ENCODE measurements at regions not wholly inside any gene's neighbourhood (a gene's known extent, or its start where the extent isn't known, plus 50 kb on each side); places are given as distances from the start of the nearest gene placed in this dataset.

GRCh38 chr4:124486423-124486822 lies 226.1 kb downstream of the ANKRD50 start:
- Histone ChIP-seq H3K36me3 (ENCODE audit: control insufficient read depth, insufficient read depth, low read length) (no peaks in the 10 kb centered on the region), H3K4me3 (ENCODE audit: extremely low read depth, insufficient read depth, low read length, poor library complexity, severe bottlenecking) (no peak overlapping the region), H3K27ac (ENCODE audit: low read depth, low read length, severe bottlenecking) (no peak overlapping the region), H3K4me1 (ENCODE audit: control insufficient read depth, insufficient read depth, low read length, poor library complexity, severe bottlenecking) (no peaks in the 10 kb centered on the region), H3K9me3 (ENCODE audit: control insufficient read depth, low read length) (no peaks in the 10 kb centered on the region)
- WGBS, 2 experiments (ENCODE audit: insufficient coverage in 2 of 2), result 93 to 94% methylated on average over 2 of the region's 2 CpGs

GRCh38 chr4:124487651-124488050 lies 224.9 kb downstream of the ANKRD50 start:
- Histone ChIP-seq H3K36me3 (ENCODE audit: control insufficient read depth, insufficient read depth, low read length) (no peaks in the 10 kb centered on the region), H3K4me1 (ENCODE audit: control insufficient read depth, insufficient read depth, low read length, poor library complexity, severe bottlenecking) (no peaks in the 10 kb centered on the region), H3K27ac (ENCODE audit: low read depth, low read length, severe bottlenecking) (no peak overlapping the region), H3K9me3 (ENCODE audit: control insufficient read depth, low read length) (no peaks in the 10 kb centered on the region), H3K4me3 (ENCODE audit: extremely low read depth, insufficient read depth, low read length, poor library complexity, severe bottlenecking) (no peak overlapping the region)
- 88 to 100% methylated on average over 1 of the region's 2 CpGs for whole genome bisulfite sequencing, 2 experiments (ENCODE audit: insufficient coverage in 2 of 2)

- H3K4me1 ChIP-seq (ENCODE audit: control insufficient read depth, insufficient read depth, low read length, poor library complexity, severe bottlenecking), result no peaks in the 10 kb centered on the region
- 71 to 100% methylated on average over 1 of the region's 2 CpGs for WGBS, 2 experiments (ENCODE audit: insufficient coverage in 2 of 2)
- H3K4me3 ChIP-seq (ENCODE audit: extremely low read depth, insufficient read depth, low read length, poor library complexity, severe bottlenecking), result no peak overlapping the region
- no peak overlapping the region for H3K27ac ChIP-seq (ENCODE audit: low read depth, low read length, severe bottlenecking)
- no peaks in the 10 kb centered on the region for H3K36me3 ChIP-seq (ENCODE audit: control insufficient read depth, insufficient read depth, low read length)
- no peaks in the 10 kb centered on the region for H3K9me3 ChIP-seq (ENCODE audit: control insufficient read depth, low read length)
Measured at GRCh38 chr4:124491361-124492145, 221.0 kb downstream of the ANKRD50 start.

DNA sequence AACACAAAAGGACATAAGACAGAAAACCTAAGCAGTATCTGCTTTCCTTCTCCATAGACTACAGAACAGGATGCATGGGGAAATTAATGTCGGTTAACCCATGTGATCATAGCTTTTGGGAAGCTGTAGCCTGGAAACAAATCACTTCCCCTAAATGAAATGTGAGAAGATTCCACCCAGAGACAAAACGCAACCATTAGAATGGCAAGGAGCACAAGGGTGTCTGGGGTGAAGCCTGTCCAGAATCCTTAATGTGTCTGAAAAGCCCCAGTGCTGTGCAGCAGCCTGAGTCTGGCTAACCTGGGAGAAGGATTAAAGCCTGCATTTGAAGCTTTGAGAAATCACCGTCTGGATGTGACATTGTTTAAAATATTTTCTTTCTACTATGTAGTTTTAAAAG lies 213.3 kb downstream of the ANKRD50 start:
- WGBS, 2 experiments (ENCODE audit: insufficient coverage in 2 of 2), result 71 to 87% methylated on average over 1 to 2 of the region's 3 CpGs

GRCh38 chr4:124501576-124501975 lies 211.0 kb downstream of the ANKRD50 start:
- H3K4me1 ChIP-seq (ENCODE audit: control insufficient read depth, insufficient read depth, low read length, poor library complexity, severe bottlenecking), result no peaks in the 10 kb centered on the region
- no peak overlapping the region for H3K4me3 ChIP-seq (ENCODE audit: extremely low read depth, insufficient read depth, low read length, poor library complexity, severe bottlenecking)
- H3K36me3 ChIP-seq (ENCODE audit: control insufficient read depth, insufficient read depth, low read length), result no peaks in the 10 kb centered on the region
- no peaks in the 10 kb centered on the region for H3K9me3 ChIP-seq (ENCODE audit: control insufficient read depth, low read length)
- no peak overlapping the region for H3K27ac ChIP-seq (ENCODE audit: low read depth, low read length, severe bottlenecking)
- WGBS, 2 experiments (ENCODE audit: insufficient coverage in 2 of 2), result 86 to 100% methylated on average over 1 of the region's 1 CpG

More for the DNA sequence above, 213.3 kb downstream of the ANKRD50 start:
- Histone ChIP-seq H3K4me1 (ENCODE audit: control insufficient read depth, insufficient read depth, low read length, poor library complexity, severe bottlenecking) (no peaks in the 10 kb centered on the region), H3K27ac (ENCODE audit: low read depth, low read length, severe bottlenecking) (peak overlapping the region; percentile 55), H3K4me3 (ENCODE audit: extremely low read depth, insufficient read depth, low read length, poor library complexity, severe bottlenecking) (no peak overlapping the region), H3K36me3 (ENCODE audit: control insufficient read depth, insufficient read depth, low read length) (no peaks in the 10 kb centered on the region), H3K9me3 (ENCODE audit: control insufficient read depth, low read length) (no peaks in the 10 kb centered on the region)

DNA sequence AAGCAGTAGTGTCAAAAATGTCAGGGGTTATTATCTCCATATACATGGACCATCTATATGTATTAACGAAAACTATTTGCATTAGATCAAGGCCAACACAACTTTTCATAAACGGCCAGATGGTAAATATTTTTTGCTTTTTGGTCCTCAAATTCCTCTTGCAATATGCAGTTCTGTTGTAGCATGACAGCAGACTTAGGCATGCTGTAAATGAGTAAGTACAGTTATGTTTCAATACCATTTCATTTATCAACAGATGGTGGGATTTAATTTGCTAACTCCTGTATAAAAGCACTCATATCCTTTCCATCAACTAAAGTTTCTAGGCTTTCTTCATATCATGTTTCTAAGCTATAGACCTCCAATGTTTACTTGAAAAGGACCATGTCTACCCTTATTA lies 208.1 kb downstream of the ANKRD50 start:
- Histone ChIP-seq H3K9me3 (ENCODE audit: control insufficient read depth, low read length) (no peaks in the 10 kb centered on the region), H3K27ac (ENCODE audit: low read depth, low read length, severe bottlenecking) (no peak overlapping the region), H3K36me3 (ENCODE audit: control insufficient read depth, insufficient read depth, low read length) (no peaks in the 10 kb centered on the region), H3K4me1 (ENCODE audit: control insufficient read depth, insufficient read depth, low read length, poor library complexity, severe bottlenecking) (no peaks in the 10 kb centered on the region), H3K4me3 (ENCODE audit: extremely low read depth, insufficient read depth, low read length, poor library complexity, severe bottlenecking) (no peak overlapping the region)
- WGBS, 2 experiments (ENCODE audit: insufficient coverage in 2 of 2), result 100% methylated on average over 1 of the region's 2 CpGs; no CpG with 5 or more reads in 1 of the 2 experiments

GRCh38 chr4:124505211-124505610 lies 207.3 kb downstream of the ANKRD50 start:
- no peaks in the 10 kb centered on the region for H3K36me3 ChIP-seq (ENCODE audit: control insufficient read depth, insufficient read depth, low read length)
- no peaks in the 10 kb centered on the region for H3K4me1 ChIP-seq (ENCODE audit: control insufficient read depth, insufficient read depth, low read length, poor library complexity, severe bottlenecking)
- H3K9me3 ChIP-seq (ENCODE audit: control insufficient read depth, low read length), result no peaks in the 10 kb centered on the region
- H3K27ac ChIP-seq (ENCODE audit: low read depth, low read length, severe bottlenecking), result no peak overlapping the region
- no peak overlapping the region for H3K4me3 ChIP-seq (ENCODE audit: extremely low read depth, insufficient read depth, low read length, poor library complexity, severe bottlenecking)
- no CpG with 5 or more reads among the region's 2 CpGs for WGBS, 2 experiments (ENCODE audit: insufficient coverage in 2 of 2)

GRCh38 chr4:124509151-124509550 lies 203.4 kb downstream of the ANKRD50 start:
- 71 to 80% methylated on average over 1 of the region's 2 CpGs for WGBS, 2 experiments (ENCODE audit: insufficient coverage in 2 of 2)
- Histone ChIP-seq H3K4me3 (ENCODE audit: extremely low read depth, insufficient read depth, low read length, poor library complexity, severe bottlenecking) (no peak overlapping the region), H3K36me3 (ENCODE audit: control insufficient read depth, insufficient read depth, low read length) (no peaks in the 10 kb centered on the region), H3K27ac (ENCODE audit: low read depth, low read length, severe bottlenecking) (no peak overlapping the region), H3K4me1 (ENCODE audit: control insufficient read depth, insufficient read depth, low read length, poor library complexity, severe bottlenecking) (no peaks in the 10 kb centered on the region), H3K9me3 (ENCODE audit: control insufficient read depth, low read length) (no peaks in the 10 kb centered on the region)

DNA sequence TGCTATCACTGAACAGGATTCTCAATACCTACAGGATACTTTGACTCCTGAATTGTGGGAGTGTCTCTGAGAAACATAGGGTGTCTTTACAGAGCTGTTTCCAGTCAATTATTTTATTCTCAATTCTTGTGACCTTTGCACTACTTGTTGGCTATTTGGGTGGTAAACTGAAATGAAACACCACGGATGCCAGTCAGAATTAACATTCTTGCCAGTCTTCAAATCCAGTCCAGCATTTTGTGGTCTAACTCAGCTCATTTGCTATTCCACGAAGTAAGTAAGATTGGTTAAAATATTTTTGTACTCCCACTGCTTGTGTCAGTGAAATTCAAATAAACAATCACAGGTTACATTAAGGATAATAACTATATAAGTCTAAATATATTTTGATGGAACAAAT lies 197.9 kb downstream of the ANKRD50 start:
- Histone ChIP-seq H3K27ac (ENCODE audit: low read depth, low read length, severe bottlenecking) (no peak overlapping the region), H3K4me3 (ENCODE audit: extremely low read depth, insufficient read depth, low read length, poor library complexity, severe bottlenecking) (no peak overlapping the region), H3K9me3 (ENCODE audit: control insufficient read depth, low read length) (no peaks in the 10 kb centered on the region), H3K36me3 (ENCODE audit: control insufficient read depth, insufficient read depth, low read length) (no peaks in the 10 kb centered on the region), H3K4me1 (ENCODE audit: control insufficient read depth, insufficient read depth, low read length, poor library complexity, severe bottlenecking) (no peaks in the 10 kb centered on the region)
- WGBS, 2 experiments (ENCODE audit: insufficient coverage in 2 of 2), result no CpG with 5 or more reads among the region's 2 CpGs

- Histone ChIP-seq H3K4me1 (ENCODE audit: control insufficient read depth, insufficient read depth, low read length, poor library complexity, severe bottlenecking) (no peaks in the 10 kb centered on the region), H3K4me3 (ENCODE audit: extremely low read depth, insufficient read depth, low read length, poor library complexity, severe bottlenecking) (no peak overlapping the region), H3K27ac (ENCODE audit: low read depth, low read length, severe bottlenecking) (no peak overlapping the region), H3K9me3 (ENCODE audit: control insufficient read depth, low read length) (no peaks in the 10 kb centered on the region), H3K36me3 (ENCODE audit: control insufficient read depth, insufficient read depth, low read length) (no peaks in the 10 kb centered on the region)
- 50 to 60% methylated on average over 1 of the region's 1 CpG for whole genome bisulfite sequencing, 2 experiments (ENCODE audit: insufficient coverage in 2 of 2)
Measured at GRCh38 chr4:124515591-124515990, 196.9 kb downstream of the ANKRD50 start.

- Histone ChIP-seq H3K4me1 (ENCODE audit: control insufficient read depth, insufficient read depth, low read length, poor library complexity, severe bottlenecking) (no peaks in the 10 kb centered on the region), H3K36me3 (ENCODE audit: control insufficient read depth, insufficient read depth, low read length) (no peaks in the 10 kb centered on the region), H3K4me3 (ENCODE audit: extremely low read depth, insufficient read depth, low read length, poor library complexity, severe bottlenecking) (no peak overlapping the region), H3K27ac (ENCODE audit: low read depth, low read length, severe bottlenecking) (no peak overlapping the region), H3K9me3 (ENCODE audit: control insufficient read depth, low read length) (no peaks in the 10 kb centered on the region)
- WGBS, 2 experiments (ENCODE audit: insufficient coverage in 2 of 2), result no CpG with 5 or more reads among the region's 1 CpG
Measured at GRCh38 chr4:124519196-124519595, 193.3 kb downstream of the ANKRD50 start.
